RCC 7860 (cell line): ENCODE measurements at regions not wholly inside any gene's neighbourhood (a gene's known extent, or its start where the extent isn't known, plus 50 kb on each side); places are given as distances from the start of the nearest gene placed in this dataset.

Experiments
- DNase-seq: peaks from one replicate; pipeline ENCODE4 v3.0.0-alpha.2; 2015; ENCODE audit warnings: low spot score
- FAIRE-seq: peaks from 2 replicates; lab custom pipeline; 2012; peaks lifted over from hg19 to GRCh38; lab: Jason Lieb, UNC

DNA sequence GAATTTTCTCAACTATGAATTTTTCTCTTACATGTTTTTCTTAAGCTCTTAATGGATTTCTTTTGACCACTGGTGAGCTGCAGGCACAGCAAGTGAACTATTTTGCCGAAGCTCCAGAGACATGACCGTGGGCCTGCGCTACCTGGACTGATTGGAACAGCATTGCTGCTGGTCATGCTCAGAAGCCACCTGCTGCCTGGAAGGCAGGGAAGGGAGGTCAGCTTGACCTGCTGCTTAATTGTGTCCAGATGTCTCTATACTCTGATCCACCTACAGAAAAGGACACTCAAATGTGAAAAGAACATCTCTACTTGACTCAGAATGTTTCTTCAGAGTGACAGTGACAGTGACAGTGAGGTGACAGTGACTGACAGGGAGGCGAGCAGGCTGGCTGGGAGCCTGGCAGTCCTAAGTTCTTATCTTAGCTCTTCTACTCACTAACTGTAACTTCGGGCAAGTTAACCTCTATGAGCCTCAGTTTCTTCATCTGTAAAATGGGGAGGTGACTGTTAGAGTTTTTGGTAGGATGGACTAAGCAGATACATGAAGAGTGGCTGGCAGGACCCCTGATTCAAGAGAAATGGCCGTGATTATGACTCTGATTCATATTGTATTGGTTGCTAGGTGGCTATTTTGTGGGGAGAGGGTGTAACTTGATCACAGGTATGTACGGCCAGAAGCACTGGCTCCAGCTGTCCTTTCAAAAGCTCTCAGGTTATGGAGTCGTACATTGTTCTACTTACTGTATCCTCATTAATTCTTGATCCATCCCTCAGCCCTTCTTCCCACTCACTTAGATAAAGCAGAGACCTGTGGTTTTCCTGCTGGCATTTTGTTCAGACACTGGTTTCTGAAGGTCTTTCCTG, 54.8 kb upstream of the DLG1 start:
- FAIRE-seq: no peak
- DNase-seq: no peak

DNA sequence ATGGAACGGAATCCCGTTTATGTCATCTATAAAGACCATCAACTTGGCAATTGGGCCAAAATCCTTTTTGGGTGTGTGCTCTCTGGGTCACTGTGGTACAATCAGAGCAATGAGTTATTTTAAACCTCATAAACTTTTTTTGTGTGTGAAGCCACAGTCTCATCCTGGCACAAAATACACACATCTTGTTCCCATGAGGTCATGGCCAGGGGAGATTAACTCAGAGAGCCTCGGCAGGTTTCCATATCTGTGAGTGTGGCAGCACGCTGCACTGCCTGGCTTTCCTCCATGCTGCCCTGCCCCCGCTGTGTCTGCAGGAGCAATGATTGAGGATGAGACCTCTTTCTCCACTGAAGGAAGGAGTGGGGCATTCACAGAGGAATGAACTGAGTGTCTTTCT, 54.0 kb upstream of the DLG1 start:
- DNase-seq: peak; percentile 62
- FAIRE-seq: peak; percentile 82

DNA sequence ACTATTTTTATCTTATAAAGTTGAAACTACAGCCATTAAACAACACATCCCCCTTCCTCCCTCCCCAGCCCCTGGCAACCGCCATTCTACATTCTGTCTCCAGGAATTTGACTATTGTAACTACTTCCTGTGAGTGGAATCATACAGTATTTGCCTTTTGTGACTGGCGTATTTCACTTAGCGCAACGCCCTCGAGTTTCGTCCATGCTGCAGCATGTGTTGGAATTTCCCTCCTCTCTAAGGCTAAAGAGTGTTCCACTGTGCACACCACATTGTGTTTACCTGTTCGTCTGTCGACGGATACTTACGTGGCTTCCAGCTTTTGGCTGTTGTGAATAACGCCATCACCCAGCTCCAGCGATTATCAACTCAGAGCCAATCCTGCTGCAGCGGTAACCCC, 52.0 kb upstream of the DLG1 start:
- no peak for DNase-seq
- FAIRE-seq: no peak

DNA sequence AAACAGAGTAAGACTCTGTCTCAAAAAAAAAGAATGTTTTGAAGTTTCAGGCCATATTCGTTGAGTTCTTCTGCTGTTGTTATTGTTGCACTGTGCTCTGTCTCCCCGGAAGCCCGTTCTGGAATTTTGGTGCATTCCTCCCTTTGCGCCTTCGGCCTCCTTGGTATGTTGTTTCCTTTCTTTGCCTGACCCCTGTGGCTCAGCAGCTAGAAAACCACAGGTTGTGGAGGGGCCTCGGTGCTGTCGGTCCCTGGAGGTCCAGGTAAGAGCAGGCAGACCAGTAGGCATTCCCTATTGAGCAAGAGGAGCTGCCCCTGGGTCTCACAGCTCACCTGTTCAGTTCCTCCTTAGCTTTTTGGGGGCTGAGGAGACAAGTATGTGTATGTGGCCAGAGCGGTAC, 51.0 kb upstream of the DLG1 start:
- FAIRE-seq: no peak
- DNase-seq: no peak
